ENCODE measurements at regions not wholly inside any gene's neighbourhood (a gene's known extent, or its start where the extent isn't known, plus 50 kb on each side); places are given as distances from the start of the nearest gene placed in this dataset.

- no peak overlapping the region for H3K9ac ChIP-seq
- no peak overlapping the region for H3K27ac ChIP-seq
- no peaks in the 10 kb centered on the region for H3K36me3 ChIP-seq
- H3K4me3 ChIP-seq: no peak overlapping the region
- H4K20me1 ChIP-seq: no peaks in the 10 kb centered on the region
- H3K4me2 ChIP-seq: no peak overlapping the region
- TF ChIP-seq Cebpa-rat (IDR thresholded peaks at IDR 0.05): no peak
- no peaks in the 10 kb centered on the region for H3K27me3 ChIP-seq
- H3K4me1 ChIP-seq: peaks cover 0 to 17% (median 7%) of the 10 kb centered on the region in 10 experiments; a peak in 11 of 20 replicates
- no peaks in the 10 kb centered on the region for H3K9me3 ChIP-seq (replicated peaks in 1 of 11)
Observed at GRCh38 chr1:72930528-72930927, 648.2 kb upstream of the NEGR1 start.

- no peaks in the 10 kb centered on the region for H3K27me3 ChIP-seq
- no peak overlapping the region for H3K27ac ChIP-seq
- no peak overlapping the region for H3K9ac ChIP-seq
- H3K9me3 ChIP-seq (replicated peaks in 1 of 11): no peaks in the 10 kb centered on the region
- no peak overlapping the region for H3K4me3 ChIP-seq
- no peak overlapping the region for H3K4me2 ChIP-seq
- no peaks in the 10 kb centered on the region for H3K36me3 ChIP-seq
- H3K4me1 ChIP-seq: no peaks in the 10 kb centered on the region
- no peak for TF ChIP-seq Cebpa-rat (IDR thresholded peaks at IDR 0.05)
- no peaks in the 10 kb centered on the region for H4K20me1 ChIP-seq
Observed at GRCh38 chr1:72918940-72919339, 636.6 kb upstream of the NEGR1 start.

GRCh38 chr1:72917920-72918319, 635.6 kb upstream of the NEGR1 start:
- TF ChIP-seq Cebpa-rat (IDR thresholded peaks at IDR 0.05): peak in 3 of 11 experiments; percentile 16 to 88 (median 58); a peak in 5 of 22 replicates
- Histone ChIP-seq H3K4me2 (no peak overlapping the region), H3K36me3 (no peaks in the 10 kb centered on the region), H4K20me1 (no peaks in the 10 kb centered on the region), H3K27me3 (no peaks in the 10 kb centered on the region), H3K9me3 (replicated peaks in 1 of 11) (no peaks in the 10 kb centered on the region), H3K9ac (no peak overlapping the region), H3K4me3 (no peak overlapping the region), H3K27ac (no peak overlapping the region), H3K4me1 (no peaks in the 10 kb centered on the region)

GRCh38 chr1:72915581-72915980, 633.2 kb upstream of the NEGR1 start:
- no peak for TF ChIP-seq Cebpa-rat (IDR thresholded peaks at IDR 0.05)
- no peak overlapping the region for H3K4me3 ChIP-seq
- H3K9ac ChIP-seq: no peak overlapping the region
- H3K9me3 ChIP-seq (replicated peaks in 1 of 11): no peaks in the 10 kb centered on the region
- H3K4me2 ChIP-seq: no peak overlapping the region
- H3K36me3 ChIP-seq: no peaks in the 10 kb centered on the region
- H3K27ac ChIP-seq: no peak overlapping the region
- no peaks in the 10 kb centered on the region for H3K27me3 ChIP-seq
- no peaks in the 10 kb centered on the region for H4K20me1 ChIP-seq
- H3K4me1 ChIP-seq: no peaks in the 10 kb centered on the region

GRCh38 chr1:72911656-72912055, 629.3 kb upstream of the NEGR1 start:
- H3K4me2 ChIP-seq: no peak overlapping the region
- TF ChIP-seq Cebpa-rat (IDR thresholded peaks at IDR 0.05): no peak
- no peaks in the 10 kb centered on the region for H3K4me1 ChIP-seq
- H3K4me3 ChIP-seq: no peak overlapping the region
- H3K27me3 ChIP-seq: no peaks in the 10 kb centered on the region
- 0 out of 22 replicates have a peak, but pooled peaks cover 0 to 4% (median 0%) of the 10 kb centered on the region in 11 experiments for H3K9me3 ChIP-seq (replicated peaks in 1 of 11)
- no peaks in the 10 kb centered on the region for H4K20me1 ChIP-seq
- H3K9ac ChIP-seq: no peak overlapping the region
- H3K27ac ChIP-seq: no peak overlapping the region
- H3K36me3 ChIP-seq: no peaks in the 10 kb centered on the region

- TF ChIP-seq Cebpa-rat (IDR thresholded peaks at IDR 0.05): no peak
- no peak overlapping the region for H3K4me3 ChIP-seq
- no peaks in the 10 kb centered on the region for H3K4me1 ChIP-seq
- H4K20me1 ChIP-seq: no peaks in the 10 kb centered on the region
- no peak overlapping the region for H3K4me2 ChIP-seq
- no peaks in the 10 kb centered on the region for H3K27me3 ChIP-seq
- no peak overlapping the region for H3K9ac ChIP-seq
- no peak overlapping the region for H3K27ac ChIP-seq
- H3K36me3 ChIP-seq: no peaks in the 10 kb centered on the region
- no peaks in the 10 kb centered on the region for H3K9me3 ChIP-seq (replicated peaks in 1 of 11)
Observed at GRCh38 chr1:72896256-72896655, 613.9 kb upstream of the NEGR1 start.

- no peaks in the 10 kb centered on the region for H3K9me3 ChIP-seq (replicated peaks in 1 of 11)
- H4K20me1 ChIP-seq: no peaks in the 10 kb centered on the region
- TF ChIP-seq Cebpa-rat (IDR thresholded peaks at IDR 0.05): no peak
- no peaks in the 10 kb centered on the region for H3K4me1 ChIP-seq
- H3K27me3 ChIP-seq: no peaks in the 10 kb centered on the region
- no peaks in the 10 kb centered on the region for H3K36me3 ChIP-seq
- no peak overlapping the region for H3K4me3 ChIP-seq
- no peak overlapping the region for H3K4me2 ChIP-seq
- no peak overlapping the region for H3K27ac ChIP-seq
- H3K9ac ChIP-seq: no peak overlapping the region
Observed at GRCh38 chr1:72892461-72892860, 610.1 kb upstream of the NEGR1 start.

- TF ChIP-seq Cebpa-rat (IDR thresholded peaks at IDR 0.05): 0 out of 22 replicates have a peak, but pooled peaks of 1 of the 11 experiments have one; percentile 42
- H3K27me3 ChIP-seq: no peaks in the 10 kb centered on the region
- H4K20me1 ChIP-seq: no peaks in the 10 kb centered on the region
- H3K4me1 ChIP-seq: no peaks in the 10 kb centered on the region
- H3K27ac ChIP-seq: no peak overlapping the region
- no peak overlapping the region for H3K9ac ChIP-seq
- no peaks in the 10 kb centered on the region for H3K9me3 ChIP-seq (replicated peaks in 1 of 11)
- no peaks in the 10 kb centered on the region for H3K36me3 ChIP-seq
- H3K4me2 ChIP-seq: no peak overlapping the region
- H3K4me3 ChIP-seq: no peak overlapping the region
Observed at GRCh38 chr1:72891976-72892375, 609.6 kb upstream of the NEGR1 start.

- Histone ChIP-seq H3K4me3 (no peak overlapping the region), H3K27ac (no peak overlapping the region), H3K4me1 (no peaks in the 10 kb centered on the region), H3K36me3 (no peaks in the 10 kb centered on the region), H3K9me3 (replicated peaks in 1 of 11) (no peaks in the 10 kb centered on the region), H4K20me1 (no peaks in the 10 kb centered on the region), H3K27me3 (no peaks in the 10 kb centered on the region), H3K9ac (no peak overlapping the region), H3K4me2 (no peak overlapping the region)
- no peak for TF ChIP-seq Cebpa-rat (IDR thresholded peaks at IDR 0.05)
Observed at GRCh38 chr1:72885841-72886240, 603.5 kb upstream of the NEGR1 start.

GRCh38 chr1:72885017-72885416, 602.7 kb upstream of the NEGR1 start:
- Histone ChIP-seq H3K27ac (no peak overlapping the region), H4K20me1 (no peaks in the 10 kb centered on the region), H3K4me2 (no peak overlapping the region), H3K9ac (no peak overlapping the region), H3K9me3 (replicated peaks in 1 of 11) (no peaks in the 10 kb centered on the region), H3K4me1 (no peaks in the 10 kb centered on the region), H3K27me3 (no peaks in the 10 kb centered on the region), H3K36me3 (no peaks in the 10 kb centered on the region), H3K4me3 (no peak overlapping the region)
- no peak for TF ChIP-seq Cebpa-rat (IDR thresholded peaks at IDR 0.05)
